GM12864 (cell line): ENCODE measurements at regions not wholly inside any gene's neighbourhood (a gene's known extent, or its start where the extent isn't known, plus 50 kb on each side); places are given as distances from the start of the nearest gene placed in this dataset.

Experiments used
- DNase-seq: peaks from one replicate; pipeline ENCODE4 v3.0.0-alpha.2; 2011; ENCODE audit warnings: low read depth
- H3K4me3 ChIP-seq: 2 replicates; pipeline ENCODE4 v1.5.1; 2011; ENCODE audit warnings: mild to moderate bottlenecking, low read depth, low read length, control low read depth
- TF ChIP-seq, protein P1 (sequence below): IDR thresholded peaks from 2 replicates; pipeline ENCODE4 v1.5.1; 2011; ENCODE audit warnings: low read depth, mild to moderate bottlenecking, moderate library complexity, low read length, control low read depth, inconsistent platforms; ENCODE audit errors: missing control alignments

DNA sequence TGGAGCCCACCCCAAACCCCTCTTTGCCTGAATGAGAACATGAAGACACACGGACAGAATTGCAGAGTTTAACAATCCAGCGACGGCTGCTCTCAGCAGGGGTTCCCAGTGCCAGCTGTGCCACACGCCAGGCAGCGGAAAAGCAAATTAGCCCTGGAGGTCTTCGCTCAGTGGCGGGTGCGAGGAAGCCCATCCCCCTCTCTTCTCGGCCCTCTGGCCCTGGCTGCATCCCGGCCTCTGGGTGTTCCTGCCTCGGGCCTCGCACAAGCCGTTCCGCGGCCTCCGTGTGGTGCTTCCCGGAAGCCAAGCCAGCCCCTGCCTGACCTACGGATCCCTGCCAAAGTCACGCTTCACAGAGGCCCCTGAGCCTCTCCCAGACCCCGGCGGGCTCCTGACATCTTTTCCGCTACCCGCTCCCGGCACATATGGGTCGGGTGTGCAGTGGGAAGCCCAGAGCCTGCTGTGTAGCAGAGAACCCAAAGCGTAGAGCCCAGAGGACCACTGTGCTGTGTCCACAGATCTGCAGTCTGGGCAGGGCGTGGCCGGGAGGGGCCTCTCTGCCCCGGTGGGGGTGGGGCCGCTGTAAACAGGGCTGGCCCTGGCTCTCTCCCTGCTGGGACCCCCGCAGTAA, 70.7 kb upstream of the GALNT9 start:
- no peak for DNase-seq
- TF ChIP-seq, protein P1, sequence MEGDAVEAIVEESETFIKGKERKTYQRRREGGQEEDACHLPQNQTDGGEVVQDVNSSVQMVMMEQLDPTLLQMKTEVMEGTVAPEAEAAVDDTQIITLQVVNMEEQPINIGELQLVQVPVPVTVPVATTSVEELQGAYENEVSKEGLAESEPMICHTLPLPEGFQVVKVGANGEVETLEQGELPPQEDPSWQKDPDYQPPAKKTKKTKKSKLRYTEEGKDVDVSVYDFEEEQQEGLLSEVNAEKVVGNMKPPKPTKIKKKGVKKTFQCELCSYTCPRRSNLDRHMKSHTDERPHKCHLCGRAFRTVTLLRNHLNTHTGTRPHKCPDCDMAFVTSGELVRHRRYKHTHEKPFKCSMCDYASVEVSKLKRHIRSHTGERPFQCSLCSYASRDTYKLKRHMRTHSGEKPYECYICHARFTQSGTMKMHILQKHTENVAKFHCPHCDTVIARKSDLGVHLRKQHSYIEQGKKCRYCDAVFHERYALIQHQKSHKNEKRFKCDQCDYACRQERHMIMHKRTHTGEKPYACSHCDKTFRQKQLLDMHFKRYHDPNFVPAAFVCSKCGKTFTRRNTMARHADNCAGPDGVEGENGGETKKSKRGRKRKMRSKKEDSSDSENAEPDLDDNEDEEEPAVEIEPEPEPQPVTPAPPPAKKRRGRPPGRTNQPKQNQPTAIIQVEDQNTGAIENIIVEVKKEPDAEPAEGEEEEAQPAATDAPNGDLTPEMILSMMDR: no peak

DNA sequence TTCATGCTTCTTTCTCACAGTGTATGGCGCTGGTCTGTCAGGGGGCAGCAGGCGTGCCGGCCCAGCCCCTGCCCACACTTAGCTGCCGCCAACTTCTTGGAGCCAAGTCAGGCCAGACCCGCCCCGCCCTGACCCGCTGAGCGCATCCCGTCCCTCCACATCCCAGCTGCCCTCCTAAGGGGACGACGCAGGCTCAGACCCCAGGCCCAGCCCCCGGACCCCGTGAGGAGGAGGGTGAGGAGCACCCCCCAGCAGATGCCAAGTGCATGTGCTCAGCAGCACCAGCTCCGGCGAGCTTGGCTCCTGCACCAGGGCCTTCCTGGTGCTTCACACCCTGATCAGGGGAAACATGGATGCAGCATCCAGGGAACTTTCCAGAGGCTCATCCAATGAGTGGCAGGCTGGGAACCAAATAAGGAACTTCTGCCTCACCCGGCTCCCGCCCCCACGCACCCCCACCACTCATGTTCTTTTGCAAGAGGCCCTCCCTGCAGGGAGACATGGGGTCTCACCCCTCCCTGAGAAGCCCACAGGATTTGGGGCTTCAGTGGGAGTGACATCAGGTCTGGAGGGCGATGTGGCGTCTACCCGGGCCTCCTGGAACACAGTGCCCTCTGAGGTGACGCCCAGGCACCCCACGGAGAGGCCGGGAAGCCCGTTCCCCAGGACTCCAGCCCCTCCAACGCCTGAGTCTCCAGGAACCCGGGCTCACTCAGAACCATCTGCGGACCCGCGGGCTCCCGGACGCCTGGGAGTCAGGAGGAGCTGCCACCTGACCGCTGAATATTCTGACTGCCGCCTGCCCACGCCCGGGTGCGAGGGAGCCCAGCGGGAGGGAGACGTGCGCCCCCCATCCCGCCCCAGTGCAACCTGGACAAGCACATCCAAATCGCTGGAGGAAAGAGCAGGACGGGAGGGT, 70.0 kb upstream of the GALNT9 start:
- H3K4me3 ChIP-seq: no peak overlapping the region
- TF ChIP-seq, protein P1: no peak
- DNase-seq: no peak

More for the DNA sequence above, 70.7 kb upstream of the GALNT9 start:
- H3K4me3 ChIP-seq: no peak overlapping the region

DNA sequence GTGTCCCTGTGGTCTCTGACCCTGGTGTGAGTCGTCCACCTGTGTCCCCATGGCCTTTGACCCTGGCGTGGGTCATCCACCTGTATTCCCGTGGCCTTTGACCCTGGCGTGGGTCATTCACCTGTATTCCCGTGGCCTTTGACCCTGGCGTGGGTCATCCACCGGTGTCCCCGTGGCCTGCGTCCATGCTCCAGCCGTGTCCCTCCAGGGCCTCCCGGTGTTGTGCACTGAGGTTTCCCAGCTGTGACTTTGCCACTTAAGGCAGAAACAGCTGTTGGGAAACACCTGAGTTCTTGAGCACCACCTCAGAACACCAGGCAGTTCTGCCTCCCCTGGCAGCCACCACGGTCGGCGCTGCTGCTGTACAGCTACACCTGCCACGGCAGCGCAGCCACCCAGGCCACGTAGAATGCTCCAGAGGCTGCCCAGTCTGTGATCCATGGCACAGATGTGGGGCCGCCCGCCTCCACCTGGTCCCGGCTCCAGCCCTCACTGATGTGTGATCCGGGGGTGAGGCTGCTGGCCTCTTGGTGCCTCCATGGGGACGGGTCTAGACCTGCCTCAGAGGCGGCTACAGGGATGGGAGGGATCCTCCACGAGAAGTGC, 69.1 kb upstream of the GALNT9 start:
- H3K4me3 ChIP-seq: no peak overlapping the region
- TF ChIP-seq, protein P1: no peak
- no peak for DNase-seq

DNA sequence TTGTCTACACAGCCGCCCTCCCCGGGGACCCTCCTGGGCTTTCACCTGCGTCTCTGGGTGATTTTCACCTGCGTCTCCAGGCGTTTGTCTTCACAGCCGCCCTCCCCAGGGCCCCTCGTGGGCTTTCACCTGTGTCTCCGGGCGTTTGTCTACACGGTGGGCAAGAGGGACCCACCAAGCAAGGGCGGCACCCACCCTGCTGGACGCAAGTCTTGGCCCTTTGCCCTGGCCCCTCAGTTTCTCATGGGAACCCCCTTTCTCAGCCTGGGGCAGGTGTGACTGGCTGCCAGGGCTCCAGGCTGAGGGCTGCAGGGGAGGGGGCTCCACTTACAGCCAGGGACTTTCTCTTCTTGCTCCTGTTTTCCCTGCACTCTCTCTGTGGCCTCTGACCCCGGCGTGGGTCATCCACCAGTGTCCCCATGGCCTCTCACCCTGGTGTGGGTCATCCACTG, 68.6 kb upstream of the GALNT9 start:
- no peak for DNase-seq
- H3K4me3 ChIP-seq: no peak overlapping the region
- TF ChIP-seq, protein P1: no peak

DNA sequence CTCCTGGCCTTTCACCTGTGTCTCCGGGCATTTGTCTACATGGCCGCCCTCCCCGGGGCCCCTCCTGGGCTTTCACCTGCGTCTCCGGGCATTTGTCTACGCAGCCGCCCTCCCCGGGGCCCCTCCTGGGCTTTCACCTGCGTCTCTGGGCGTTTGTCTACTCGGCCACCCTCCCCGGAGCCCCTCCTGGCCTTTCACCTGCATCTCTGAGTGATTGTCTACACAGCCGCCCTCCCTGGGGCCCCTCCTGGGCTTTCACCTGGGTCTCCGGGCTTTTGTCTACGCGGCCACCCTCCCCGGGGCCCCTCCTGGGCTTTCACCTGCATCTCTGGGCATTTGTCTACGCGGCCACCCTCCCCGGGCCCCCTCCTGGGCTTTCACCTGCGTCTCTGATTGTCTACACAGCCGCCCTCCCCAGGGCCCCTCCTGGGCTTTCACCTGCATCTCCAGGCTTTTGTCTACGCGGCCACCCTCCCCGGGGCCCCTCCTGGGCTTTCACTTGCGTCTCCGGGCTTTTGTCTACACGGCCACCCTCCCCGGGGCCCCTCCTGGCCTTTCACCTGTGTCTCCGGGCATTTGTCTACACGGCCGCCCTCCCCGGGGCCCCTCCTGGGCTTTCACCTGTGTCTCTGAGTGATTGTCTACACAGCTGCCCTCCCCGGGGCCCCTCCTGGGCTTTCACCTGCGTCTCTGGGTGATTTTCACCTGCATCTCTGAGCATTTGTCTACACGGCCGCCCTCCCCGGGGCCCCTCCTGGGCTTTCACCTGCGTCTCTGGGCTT, 68.0 kb upstream of the GALNT9 start:
- DNase-seq: no peak
- no peak overlapping the region for H3K4me3 ChIP-seq
- TF ChIP-seq, protein P1: no peak

DNA sequence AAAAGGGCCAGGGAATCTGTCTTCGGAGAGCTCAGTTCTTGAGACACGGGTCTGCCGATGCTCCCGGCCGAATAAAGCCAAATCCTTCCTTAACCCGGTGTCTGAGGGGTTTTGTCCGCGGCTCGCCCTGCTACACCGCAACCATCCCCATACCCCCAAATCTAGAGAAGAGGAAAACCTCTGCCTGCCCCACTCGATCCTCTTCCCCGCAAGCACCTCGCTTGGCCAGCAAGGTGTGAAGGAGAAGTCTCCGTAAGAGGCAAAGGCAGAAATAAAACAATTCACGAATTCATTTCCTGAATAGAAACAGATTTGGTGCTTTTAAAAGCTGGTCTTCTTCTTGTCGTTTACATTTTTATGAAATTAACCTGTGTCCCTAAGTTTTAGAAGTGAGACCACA, 67.3 kb upstream of the GALNT9 start:
- no peak overlapping the region for H3K4me3 ChIP-seq
- TF ChIP-seq, protein P1: no peak
- no peak for DNase-seq
